NCI-H2107 treated with DMSO at 0.1 percent for 48 hours (cell line): ENCODE measurements at regions not wholly inside any gene's neighbourhood (a gene's known extent, or its start where the extent isn't known, plus 50 kb on each side); places are given as distances from the start of the nearest gene placed in this dataset.
"Not testable (repeated sequence)": the region's sequence is repeated elsewhere in the genome, so short reads cannot be mapped to it uniquely, and the experiment has no call there.

Experiments
- DNase-seq: peaks from one replicate; lab custom pipeline; 2025; ENCODE audit not compliant: unreplicated experiment; lab: John Stamatoyannopoulos, UW

DNA sequence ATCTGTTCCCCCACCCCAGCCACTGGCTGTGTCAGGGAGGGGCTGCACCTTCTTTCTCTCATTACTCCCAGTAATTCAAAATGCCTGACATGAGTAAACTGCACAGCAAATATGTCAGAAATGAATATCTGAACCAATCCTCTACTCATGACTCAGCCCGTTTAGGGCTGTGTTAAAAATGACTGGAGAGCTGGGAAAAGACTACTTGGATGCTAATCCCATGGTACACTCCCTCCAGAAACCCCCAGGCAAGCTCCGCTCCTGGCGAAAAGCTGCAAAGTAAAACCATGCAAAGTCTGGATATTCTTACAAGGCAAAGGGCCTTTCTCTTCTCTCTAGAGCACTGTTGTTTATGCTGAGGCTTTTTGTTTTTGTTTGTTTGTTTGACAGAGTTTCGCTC is 448.1 kb upstream of the DYNLRB2 start:
- DNase-seq: no peak

DNA sequence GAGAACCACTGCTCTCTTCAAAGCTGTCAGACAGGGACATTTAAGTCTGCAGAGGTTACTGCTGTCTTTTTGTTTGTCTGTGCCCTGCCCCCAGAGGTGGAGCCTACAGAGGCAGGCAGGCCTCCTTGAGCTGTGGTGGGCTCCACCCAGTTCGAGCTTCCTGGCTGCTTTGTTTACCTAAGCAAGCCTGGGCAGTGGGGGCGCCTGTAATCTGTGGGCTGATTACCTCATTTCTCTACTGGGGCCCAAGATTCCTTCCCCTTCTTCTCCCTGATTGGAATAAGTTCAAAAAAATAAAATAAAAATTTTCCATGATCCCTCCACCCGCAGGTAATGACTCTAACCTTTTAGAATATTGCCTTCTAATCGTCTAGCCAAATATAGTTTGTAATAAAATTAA is 449.3 kb upstream of the DYNLRB2 start:
- not testable (repeated sequence) for DNase-seq

DNA sequence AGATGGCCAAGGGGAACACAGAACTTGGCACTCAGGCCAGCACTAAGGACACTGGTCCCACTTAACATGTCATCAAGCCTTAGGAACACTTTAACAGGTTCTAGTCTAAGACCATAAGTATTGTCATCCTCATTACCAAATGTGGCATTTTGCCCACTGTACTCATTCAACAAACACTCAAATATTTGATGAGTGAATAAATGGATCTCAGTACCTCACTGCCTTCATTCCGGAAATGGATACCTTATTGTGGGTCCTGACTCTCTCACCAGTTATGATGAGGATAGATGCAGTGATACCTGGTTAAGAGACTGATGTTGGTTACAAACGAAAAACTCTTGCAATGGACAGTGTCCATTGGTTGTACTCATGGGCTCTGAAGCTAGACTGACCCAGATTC is 455.2 kb upstream of the DYNLRB2 start:
- DNase-seq: no peak

DNA sequence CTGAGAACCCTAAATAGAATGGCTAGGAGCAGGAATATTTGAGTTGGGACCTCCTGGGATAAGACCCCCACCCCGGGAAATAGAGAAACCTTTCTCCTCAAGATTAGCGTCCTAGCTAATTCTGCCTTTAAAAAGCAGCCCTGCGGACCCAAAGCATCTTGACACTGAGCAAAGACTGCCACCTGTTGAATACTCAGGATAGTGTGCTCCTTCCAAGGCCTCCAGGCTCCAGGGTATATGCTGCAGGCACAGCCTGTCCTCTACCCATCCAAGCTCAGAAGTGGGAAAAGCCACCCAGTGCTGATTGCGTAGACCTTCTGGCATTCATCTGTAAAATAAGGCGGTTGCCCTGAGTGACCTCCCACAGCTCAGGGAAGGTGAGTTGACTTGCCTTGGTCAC is 456.2 kb upstream of the DYNLRB2 start:
- DNase-seq: no peak

DNA sequence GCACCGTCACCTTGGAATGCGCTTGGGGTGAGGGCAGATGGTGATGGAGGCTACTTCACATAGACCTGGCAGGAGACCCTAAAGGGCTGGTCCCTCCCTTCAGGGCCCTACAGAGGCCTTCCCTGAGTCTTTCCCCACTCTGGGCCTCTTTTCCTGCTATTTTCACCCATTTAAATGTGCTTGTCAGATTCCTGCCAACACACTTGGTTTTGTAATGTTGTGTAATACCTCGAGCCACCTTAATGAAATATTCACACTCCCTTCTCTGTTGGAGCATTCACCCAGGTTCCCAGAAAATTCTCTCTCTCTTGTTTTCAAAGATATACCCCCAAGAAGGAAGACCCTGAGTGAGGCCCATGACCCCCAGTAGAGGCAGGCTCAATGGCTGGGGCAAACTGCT is 456.6 kb upstream of the DYNLRB2 start:
- DNase-seq: no peak

DNA sequence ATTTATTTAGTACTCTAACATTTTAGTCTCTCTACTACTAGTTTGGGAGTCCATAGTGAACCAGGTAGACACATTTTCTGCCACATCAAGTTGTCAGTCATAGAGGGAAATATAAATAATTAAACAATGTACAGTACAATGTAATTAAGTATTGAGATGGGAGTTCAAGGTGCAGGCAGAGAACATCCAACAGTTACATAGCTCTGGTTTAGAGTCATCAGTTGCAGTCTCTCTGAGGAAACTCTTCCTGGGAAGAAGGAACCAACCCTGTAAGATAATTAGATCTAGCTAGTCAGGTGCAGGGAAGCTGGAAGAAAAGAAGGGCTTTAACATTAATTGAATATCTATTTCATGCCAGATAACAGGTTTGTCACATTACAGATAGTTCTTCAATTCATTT is 457.9 kb upstream of the DYNLRB2 start:
- no peak for DNase-seq

DNA sequence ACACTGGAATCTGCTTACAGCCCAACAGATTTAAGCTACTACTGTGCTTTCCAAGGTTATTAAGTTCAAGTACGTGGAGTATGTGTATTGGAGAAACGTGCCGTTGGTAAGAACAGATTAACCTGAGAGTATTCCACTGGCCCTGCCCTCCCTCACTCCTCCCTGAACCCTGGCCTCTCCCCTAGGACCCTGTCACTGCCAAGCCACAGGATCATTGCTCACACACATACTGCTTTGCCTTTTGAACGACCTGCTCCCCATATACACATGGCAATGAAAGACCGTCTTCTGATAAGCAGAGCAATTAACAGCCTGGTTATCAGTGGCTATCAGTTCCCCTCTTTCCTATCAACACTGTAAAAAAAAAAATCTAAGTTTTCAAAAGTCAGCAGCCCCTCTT is 458.9 kb upstream of the DYNLRB2 start:
- DNase-seq: no peak

DNA sequence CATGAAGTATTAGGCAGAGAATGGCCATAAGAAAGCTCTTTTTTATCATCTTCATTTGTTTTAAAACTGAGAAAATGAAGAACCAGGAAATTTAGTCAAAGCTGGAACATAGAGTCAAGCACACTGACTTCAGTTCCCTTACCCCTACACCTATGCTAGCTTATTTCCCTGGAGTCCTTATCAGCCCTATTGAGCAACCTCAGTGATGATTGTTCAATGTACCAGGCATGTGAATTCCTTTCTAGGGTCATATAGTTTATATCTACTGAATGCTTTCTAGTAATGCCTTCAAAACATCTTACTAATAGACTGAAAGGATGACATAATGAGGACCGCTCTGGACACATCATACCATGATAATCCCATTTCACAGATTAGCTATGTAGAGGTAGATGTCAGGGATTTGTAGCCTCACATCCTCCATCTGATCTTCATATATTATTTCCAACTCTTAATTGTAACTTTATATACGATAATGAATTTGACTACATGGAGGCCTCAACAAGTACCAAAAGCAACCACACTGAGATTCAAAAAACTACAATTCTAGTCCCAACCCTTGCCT is 460.4 kb upstream of the DYNLRB2 start:
- DNase-seq: no peak

DNA sequence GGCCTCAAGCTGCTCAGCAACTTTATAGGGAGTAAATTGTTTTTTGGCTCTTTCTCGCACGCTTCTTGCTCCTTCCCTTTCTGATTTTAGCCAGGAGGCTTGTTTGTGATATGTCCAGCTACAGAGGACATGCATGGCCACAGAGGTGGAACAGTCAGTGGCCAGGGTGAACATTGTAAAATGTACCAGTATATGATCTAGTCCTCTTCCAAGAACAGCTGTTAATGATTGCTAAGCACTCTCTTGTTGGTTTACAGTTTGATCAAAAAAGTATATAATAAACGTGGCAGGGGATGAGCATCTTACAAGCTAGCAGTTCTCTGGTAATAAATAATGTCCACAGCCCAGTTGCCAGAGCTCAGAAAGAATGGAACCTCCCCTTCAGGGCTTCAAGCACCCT is 461.7 kb upstream of the DYNLRB2 start:
- DNase-seq: no peak

DNA sequence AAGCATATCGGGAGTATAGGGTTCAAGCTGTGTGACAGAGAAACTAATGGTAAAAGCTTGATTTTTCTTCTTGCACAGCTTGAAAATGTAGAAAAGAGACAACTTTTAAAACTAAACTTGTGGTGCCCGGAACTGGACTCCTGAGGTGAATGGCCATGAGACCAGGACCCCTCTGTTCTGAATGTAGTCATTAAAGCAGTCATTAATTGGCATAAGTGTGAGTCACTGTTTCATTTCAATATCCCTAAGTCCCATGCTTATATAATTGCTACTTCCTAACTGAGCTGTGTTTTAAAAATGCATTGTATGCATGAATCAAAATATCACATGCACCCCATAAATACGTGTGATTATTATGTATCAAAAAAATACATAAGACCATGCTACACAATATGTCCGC is 463.1 kb upstream of the DYNLRB2 start:
- no peak for DNase-seq

DNA sequence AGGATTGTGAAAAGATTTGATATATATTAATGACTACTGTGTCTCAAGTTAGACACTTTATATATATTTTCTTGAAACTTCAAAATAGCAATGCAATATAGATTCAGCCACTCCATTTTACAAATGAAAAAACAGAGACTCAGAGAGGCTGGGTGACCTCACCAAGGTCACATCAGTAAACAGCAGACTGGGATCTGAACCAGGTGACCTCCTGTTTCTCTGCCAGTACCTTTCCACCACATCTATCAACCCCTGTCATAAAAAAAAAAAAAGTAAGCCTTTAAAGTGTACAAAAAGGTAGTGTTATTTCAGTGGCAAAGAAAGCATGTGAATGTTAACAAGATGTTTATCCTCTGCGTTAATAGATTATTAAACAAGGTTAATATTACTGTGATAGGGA is 466.5 kb upstream of the DYNLRB2 start:
- no peak for DNase-seq

DNA sequence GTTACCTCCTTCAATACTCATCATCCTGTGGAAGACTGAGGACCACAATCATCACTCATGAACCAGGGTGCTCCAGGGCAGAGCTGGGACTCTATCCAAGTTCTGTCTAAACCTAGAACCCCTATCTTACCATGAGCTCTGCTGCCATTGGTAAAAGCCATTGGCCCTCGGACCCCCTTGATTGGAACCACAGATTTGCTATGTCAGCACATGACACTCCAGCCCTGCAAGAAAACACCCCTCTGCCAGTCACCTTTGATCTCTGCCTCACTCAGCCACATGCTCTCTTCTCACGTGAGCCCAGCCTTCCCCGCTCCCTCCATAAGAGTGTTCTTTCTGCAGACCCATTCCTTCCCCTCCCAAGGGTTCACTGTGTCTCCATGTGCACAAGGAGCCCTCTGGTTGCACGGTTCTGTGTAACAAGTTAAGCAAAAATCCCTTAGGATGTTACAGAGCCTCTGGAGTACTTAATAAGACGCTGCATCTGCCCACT is 468.8 kb upstream of the DYNLRB2 start:
- no peak for DNase-seq

DNA sequence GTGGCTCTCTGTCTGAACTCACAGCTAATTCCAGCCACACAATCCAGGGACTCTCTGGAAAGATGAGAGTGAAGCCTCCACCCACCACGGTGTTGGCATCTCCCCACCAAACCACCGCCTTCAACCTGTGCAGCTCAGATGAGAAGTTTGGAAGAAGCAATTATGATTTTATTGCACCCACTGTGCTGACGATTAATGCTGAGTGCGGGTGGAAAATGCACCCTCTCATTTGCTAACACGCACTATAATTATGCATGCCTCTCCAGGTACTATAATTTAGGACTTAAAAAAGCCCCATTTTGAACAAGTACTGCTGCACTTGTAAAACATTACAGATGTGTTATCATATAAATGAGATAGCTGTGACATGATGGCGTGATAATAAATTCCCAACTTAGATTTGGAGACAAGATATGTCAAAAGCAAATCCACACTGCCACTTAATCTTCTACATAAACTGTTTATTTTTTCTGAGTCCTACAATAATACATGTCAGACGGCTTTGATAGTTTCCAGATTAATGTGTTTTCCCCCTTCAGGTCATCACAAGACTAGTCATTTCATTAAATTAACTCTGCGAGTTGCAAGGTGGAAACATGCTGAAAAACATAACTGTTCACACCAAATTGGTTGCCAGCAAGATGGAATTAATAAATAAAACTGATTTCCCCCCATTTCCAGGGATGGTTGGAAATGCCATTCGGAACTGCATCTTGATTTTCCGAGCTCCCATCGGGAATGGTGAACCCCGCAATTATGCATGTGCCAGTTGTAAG is 466.5 kb upstream of the MAF start:
- no peak for DNase-seq

DNA sequence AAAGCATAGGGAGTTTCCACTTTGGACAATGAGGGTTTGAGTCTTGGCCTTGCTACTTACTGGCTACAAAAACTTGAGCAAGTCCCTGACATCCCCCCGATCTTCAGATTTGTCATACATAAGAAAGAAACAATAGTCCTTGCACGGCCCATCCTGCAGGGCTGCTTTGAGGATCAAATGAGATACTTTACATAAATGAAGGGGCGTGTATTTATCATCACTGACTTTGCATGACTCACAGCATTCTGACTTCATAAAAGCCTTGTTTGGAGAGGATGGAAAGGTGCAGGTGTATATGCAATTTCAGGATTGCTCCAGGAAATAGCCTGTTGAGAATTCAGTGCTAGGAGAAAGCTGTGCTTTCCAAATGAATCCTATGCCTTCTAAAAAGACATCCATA is 465.0 kb upstream of the MAF start:
- DNase-seq: no peak

DNA sequence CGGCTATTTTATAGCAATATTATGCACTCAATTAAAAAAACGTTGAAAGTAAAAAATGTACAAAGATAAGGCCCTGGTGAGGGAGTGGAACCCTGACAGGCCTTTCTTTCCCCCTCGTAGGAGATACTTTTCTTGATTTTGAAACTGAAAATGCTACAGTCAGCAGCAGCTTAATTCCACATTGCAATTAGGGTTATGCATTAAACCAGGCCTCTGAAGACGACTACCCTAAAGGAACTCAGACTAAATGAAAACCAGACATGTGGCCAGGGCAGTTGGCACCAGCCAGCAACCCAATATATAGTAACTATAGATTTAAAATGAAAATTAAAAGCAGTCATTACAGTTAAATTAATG is 463.2 kb upstream of the MAF start:
- DNase-seq: no peak

DNA sequence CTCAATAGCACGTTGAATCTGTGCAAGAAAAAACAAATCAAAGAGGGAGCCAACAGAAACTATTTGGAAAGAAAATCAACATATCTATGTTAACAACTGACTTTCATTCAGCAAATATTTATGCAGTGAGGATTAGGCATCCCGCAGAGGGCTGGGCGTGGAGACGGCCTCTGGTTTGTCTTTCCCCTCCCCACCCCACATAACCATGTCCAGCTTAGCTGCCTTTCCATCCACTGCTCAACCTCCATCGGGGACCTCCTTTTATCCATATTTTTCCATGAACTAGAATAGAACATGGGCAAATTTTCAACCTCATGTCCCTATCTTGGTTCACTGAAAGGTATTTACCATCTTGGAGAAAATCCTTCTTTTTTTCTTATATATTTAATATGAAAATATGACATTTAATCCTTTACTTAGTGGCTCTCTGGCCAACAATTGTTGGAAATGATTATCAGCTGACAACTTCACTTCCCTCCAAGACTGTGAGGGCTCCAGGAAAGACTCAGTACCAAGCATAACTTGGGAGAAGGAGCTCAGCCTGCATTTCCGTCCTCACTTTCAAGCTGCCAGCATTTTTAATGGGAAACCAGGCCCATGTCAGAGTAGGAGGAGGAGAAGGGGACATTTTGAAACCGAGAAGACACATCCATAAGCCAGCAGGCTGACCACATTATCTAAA is 462.6 kb upstream of the MAF start:
- DNase-seq: no peak

DNA sequence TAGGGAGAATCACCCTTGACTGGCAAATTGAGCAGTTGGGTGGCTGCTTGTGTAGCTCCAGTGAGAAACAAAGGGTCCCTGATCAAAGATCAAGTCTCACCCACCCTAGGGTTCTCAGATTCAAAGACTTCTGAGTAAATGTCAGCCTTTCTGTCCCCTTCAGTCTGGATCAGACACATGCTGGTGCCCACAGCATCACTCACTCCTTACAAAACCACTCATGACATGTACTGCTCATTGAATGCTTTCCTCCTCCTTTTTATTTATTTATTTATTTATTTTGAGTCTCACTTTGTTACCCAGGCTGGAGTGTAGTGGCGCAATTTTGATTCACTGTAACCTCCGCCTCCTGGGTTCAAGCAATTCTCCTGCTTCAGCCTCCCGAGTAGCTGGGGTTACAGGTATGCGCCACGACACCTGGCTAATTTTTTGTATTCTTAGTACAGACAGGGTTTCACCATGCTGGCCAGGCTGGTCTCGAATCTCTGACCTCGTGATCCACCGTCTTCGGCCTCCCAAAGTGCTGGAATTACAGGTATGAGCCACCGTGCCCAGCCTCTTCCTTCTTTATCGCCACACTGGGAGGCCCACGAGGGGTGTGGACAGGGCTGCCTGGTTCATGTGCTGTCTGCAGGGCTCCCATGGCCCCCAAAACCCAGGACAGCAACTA is 462.0 kb upstream of the MAF start:
- no peak for DNase-seq

DNA sequence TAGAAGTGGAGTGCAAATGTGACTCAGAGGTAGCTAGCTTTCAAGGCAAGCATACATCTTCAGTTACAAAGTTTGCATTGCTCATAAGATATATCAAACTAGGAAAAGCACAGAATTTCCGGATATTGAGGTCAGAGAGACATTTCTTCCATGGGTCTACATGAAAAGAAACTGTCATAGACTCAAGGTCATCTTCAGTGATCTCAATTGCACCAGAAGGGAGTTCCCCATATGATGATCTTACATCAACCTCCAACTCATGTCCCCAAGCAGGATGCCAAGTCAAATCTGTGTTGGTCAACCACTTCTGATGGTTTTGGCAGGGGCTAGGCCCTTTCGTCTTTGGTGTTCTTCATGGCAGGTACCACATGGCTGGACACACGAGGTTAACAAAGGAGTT is 459.9 kb upstream of the MAF start:
- DNase-seq: no peak

DNA sequence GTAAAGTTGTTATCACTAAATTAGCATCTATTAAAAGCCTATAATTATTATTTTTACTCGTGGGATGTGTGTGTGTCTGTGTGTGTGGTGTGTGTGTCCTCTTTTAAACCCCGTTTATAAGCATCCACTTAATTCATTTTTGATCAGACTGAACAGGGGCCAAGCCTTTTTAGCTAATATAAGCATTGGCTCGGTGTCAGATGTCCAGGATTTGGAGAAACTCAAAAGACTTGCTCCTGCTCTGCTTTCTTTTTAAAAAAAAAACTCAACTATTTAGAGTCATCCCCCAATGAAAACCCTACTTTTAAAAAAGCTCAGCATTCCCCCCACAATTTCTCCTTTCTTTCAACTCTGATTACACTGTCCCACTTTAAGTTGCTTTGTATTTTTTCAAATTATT is 459.3 kb upstream of the MAF start:
- DNase-seq: no peak

DNA sequence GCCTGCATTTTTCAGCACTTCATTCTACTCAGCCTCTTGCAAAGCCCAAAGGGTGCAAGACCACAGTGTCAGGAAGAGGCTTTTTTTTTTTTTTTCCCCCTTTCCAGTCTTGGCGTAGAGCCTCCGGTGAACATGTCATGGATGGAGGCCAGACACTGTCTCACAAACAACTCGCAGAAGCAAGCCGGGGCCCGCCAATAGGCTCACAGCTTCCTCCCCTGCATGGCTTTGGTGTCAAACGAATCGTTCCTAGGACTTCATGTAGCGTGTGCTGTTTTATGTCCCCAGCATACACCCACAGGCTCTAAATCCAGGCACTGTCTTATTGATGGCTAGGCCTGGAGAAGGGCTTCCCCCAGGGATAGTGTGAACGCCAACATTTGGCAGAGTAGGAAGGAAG is 457.7 kb upstream of the MAF start:
- DNase-seq: no peak

DNA sequence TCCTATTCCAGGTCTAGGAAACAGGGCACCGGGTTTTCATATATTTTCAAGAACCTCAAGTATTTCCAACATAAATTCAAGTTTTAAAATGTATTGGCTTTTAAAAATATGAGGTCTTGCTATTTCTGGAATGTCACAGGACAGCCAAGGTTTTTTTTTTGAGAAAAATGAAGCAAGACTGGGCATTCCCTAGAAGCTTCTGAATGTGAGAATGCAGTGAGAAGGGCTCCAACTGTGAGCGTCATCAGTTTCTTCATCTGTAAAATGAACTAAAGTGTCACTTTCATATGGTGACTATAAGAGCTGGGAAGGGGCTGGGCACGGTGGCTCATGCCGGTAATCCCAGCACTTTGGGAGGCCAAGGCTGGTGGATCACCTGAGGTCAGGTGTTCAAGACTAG is 455.8 kb upstream of the MAF start:
- no peak for DNase-seq

DNA sequence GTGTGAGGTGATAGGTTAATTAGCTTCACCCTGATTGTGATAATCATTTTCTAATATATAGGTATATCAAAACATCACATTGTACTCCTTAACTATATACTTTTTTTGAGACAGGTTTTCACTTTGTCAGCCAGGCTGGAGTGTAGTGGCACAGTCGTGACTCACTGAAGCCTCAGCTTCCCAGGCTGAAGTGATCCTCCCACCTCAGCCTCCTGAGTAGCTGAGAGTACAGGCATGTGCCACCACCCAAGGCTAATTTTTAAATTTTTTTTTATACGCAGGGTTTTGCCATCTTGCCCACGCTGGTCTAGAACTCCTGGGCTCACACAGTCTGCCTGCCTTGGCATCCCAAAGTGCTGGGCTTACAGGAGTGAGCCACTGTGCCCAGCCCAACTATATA is 455.3 kb upstream of the MAF start:
- no peak for DNase-seq
